C4-2B (cell line): ENCODE measurements at regions not wholly inside any gene's neighbourhood (a gene's known extent, or its start where the extent isn't known, plus 50 kb on each side); places are given as distances from the start of the nearest gene placed in this dataset.

ENCODE experiments used
- CTCF ChIP-seq: fragments of 450-650 bp; conservative IDR thresholded peaks from 2 replicates; pipeline ENCODE4 v1.5.1; 2017; ENCODE audit warnings: mild to moderate bottlenecking
- ZFX ChIP-seq: fragments of 450-650 bp; IDR thresholded peaks from 2 replicates; pipeline ENCODE4 v1.6.1; 2017

DNA sequence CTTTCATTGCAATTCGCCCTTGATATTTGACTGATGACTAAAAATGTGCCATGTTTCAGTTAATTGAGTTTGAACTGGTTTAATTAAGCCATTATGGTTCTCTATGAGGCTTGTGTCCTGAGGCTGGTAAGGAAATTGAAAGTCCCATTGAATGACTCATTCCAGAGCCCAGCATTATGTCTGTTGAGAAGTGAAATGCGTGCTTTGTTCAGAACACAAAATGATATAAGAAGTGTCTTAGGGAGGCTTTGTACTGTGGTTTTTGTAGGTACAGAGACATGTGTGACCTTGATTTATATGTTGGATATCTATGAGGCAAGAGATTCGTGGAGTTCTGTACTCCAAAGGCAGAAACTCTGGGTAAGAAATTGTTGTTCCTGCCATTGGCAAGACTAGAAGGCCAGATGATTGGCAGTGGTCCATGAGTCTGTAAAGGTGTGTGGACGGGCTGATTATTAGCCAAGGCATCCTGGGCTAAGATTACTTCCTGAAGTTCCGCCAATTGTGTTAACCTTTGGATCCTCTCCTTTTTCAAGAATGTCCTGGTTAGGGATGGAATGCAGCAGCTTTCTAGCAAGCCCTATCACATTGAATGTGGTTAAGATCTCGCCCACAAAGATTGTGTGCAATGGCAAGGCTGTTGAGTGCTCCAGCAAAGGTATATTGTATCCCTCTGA, 103.7 kb downstream of the NPIPB5 start:
- TF ChIP-seq CTCF (no peak), ZFX (no peak)
